VCaP (cell line): ENCODE measurements at regions not wholly inside any gene's neighbourhood (a gene's known extent, or its start where the extent isn't known, plus 50 kb on each side); places are given as distances from the start of the nearest gene placed in this dataset.
"Not testable (repeated sequence)": the region's sequence is repeated elsewhere in the genome, so short reads cannot be mapped to it uniquely, and the experiment has no call there.

Experiments used
- H3K27ac ChIP-seq: fragments of 450-650 bp; 2 replicates; pipeline ENCODE4 v1.5.1; 2017
- TF ChIP-seq, protein P1 (sequence below): fragments of 450-650 bp; conservative IDR thresholded peaks from 2 replicates; pipeline ENCODE4 v1.5.1; 2017; ENCODE audit warnings: mild to moderate bottlenecking, moderate library complexity

- no peak overlapping the region for H3K27ac ChIP-seq
- TF ChIP-seq, protein P1, sequence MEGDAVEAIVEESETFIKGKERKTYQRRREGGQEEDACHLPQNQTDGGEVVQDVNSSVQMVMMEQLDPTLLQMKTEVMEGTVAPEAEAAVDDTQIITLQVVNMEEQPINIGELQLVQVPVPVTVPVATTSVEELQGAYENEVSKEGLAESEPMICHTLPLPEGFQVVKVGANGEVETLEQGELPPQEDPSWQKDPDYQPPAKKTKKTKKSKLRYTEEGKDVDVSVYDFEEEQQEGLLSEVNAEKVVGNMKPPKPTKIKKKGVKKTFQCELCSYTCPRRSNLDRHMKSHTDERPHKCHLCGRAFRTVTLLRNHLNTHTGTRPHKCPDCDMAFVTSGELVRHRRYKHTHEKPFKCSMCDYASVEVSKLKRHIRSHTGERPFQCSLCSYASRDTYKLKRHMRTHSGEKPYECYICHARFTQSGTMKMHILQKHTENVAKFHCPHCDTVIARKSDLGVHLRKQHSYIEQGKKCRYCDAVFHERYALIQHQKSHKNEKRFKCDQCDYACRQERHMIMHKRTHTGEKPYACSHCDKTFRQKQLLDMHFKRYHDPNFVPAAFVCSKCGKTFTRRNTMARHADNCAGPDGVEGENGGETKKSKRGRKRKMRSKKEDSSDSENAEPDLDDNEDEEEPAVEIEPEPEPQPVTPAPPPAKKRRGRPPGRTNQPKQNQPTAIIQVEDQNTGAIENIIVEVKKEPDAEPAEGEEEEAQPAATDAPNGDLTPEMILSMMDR, result no peak
These were observed 80.6 kb downstream of the TEX51 start for GRCh38 chr2:126979039-126980003.

- TF ChIP-seq, protein P1, result no peak
- H3K27ac ChIP-seq, result no peak overlapping the region
These were observed 82.8 kb downstream of the TEX51 start for GRCh38 chr2:126981476-126981875.

GRCh38 chr2:126982935-126983334 lies 84.2 kb downstream of the TEX51 start:
- TF ChIP-seq, protein P1, result no peak
- no peak overlapping the region for H3K27ac ChIP-seq

GRCh38 chr2:126986631-126987187 lies 88.0 kb downstream of the TEX51 start:
- TF ChIP-seq, protein P1, result no peak
- no peak overlapping the region for H3K27ac ChIP-seq

GRCh38 chr2:126988482-126988881 lies 89.8 kb downstream of the TEX51 start:
- TF ChIP-seq, protein P1, result no peak
- H3K27ac ChIP-seq, result no peak overlapping the region

- not testable (repeated sequence) for H3K27ac ChIP-seq
These were observed 90.4 kb downstream of the TEX51 start for GRCh38 chr2:126989064-126989463.

- H3K27ac ChIP-seq, result no peak overlapping the region
- TF ChIP-seq, protein P1, result no peak
These were observed 91.5 kb downstream of the TEX51 start for GRCh38 chr2:126990200-126990599.
